ENCODE measurements at regions not wholly inside any gene's neighbourhood (a gene's known extent, or its start where the extent isn't known, plus 50 kb on each side); places are given as distances from the start of the nearest gene placed in this dataset.
"Not testable (repeated sequence)": the region's sequence is repeated elsewhere in the genome, so short reads cannot be mapped to it uniquely, and the experiment has no call there.

- DNase-seq, result peak; percentile 94
Measured at GRCh38 chr5:36739751-36740221, 133.4 kb downstream of the SLC1A3 start.

DNA sequence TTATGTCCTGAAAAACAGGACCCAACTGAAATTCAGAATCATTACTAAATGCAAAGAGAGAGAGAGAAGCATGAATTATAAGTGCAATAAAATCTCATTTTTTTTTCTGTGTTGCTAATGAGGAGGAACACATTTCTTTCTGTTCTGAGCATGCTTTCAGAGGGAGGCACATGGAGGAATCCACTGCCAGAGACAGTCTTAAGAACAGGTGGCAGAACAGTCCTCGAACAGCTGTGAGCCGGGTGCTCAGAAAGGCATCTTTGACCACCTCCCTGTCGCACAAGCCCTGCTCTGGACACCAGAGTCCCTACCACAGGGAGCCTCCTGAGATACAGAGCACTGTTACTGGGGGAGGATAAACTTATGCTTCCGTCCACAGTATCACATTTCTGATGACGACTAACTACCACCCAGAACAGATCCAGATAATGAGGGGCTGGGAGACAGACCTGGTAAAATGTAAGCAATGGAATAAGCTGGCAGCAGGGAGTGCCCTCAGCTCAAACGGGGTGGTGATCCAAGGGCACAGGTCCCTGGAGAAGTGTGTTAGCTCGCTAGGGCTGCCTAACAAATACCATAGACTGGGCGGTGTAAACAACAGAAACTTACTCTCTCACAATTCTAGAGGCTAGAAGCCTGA is 134.0 kb downstream of the SLC1A3 start:
- DNase-seq, result no peak

- no peak for DNase-seq
Measured at GRCh38 chr5:36741128-36741527, 134.7 kb downstream of the SLC1A3 start.

- DNase-seq, result peak; percentile 90
Measured at GRCh38 chr5:36743891-36744772, 132.4 kb upstream of the NIPBL start.

GRCh38 chr5:36744773-36745589 is 131.6 kb upstream of the NIPBL start:
- DNase-seq, result peak; percentile 99

DNA sequence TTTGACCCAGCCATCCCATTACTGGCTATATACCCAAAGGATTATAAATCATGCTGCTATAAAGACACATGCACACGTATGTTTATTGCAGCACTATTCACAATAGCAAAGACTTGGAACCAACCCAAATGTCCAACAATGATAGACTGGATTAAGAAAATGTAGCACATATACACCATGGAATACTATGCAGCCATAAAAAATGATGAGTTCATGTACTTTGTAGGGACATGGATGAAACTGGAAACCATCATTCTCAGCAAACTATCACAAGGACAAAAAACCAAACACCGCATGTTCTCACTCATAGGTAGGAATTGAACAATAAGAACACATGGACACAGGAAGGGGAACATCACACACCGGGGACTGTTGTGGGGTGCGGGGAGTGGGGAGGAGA is 128.8 kb upstream of the NIPBL start:
- DNase-seq, result not testable (repeated sequence)

DNA sequence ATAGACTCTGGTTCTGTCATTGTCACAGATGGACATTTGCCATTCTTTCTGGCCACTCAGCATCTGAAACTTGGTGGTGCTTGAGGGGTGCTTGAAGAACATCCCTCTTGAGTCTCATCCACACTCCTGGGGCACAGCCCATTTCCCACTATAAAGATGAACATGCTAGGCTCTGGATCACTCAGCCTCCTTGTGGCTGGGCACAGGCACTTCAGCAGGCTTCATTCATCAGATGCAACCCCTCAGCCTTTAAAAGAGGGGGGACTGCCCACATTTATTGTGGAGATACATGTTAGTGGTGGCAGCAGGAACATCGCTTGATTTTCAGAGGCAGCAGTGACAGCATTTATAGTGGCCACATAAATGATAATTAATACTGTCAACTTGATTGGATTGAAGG is 124.7 kb upstream of the NIPBL start:
- DNase-seq, result no peak

DNA sequence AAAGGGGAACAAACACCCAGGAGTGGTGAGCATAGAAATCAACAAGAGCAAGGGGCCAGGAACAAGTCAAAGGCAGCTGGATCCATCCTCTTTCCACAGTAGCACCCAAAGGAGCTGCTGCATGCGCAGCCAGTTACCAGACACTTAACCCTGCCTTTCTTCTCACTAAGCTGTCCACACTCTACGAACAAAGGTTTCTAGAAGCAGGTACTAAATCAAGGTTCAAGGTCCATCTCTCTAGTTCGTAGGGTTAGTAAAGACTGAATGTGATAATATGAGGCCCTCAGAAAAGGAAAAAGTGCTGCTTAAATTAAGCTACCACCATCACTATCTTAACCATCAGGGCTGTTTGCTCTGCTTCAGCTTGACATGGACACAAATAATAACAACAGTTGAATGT is 121.2 kb upstream of the NIPBL start:
- no peak for DNase-seq

DNA sequence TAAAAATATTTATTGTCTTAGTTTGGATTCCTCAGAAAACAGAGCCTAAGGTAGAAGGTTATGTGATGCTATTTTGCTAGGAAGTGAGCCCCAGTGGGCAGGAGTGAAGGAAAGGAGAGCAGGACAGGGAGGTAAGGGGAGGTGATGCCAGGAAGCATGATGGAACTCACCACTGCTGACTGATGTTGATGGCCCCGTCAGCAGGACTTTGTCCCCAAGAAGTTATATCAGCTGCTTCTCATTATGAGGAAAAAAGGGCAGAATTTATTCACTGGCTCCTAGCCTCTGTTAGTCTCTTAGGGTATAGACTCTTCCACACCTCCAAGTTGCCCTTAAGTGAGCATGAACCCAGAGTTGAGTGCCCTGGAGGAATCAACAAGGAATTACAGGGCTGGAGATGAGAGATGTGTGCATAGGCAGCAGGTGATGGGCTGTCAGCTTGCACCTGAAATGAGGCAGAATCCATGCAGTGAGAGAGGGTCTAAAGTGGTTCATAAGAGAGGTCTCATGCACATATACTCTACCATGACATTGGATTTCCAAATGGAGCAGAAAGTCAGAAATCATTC is 120.6 kb upstream of the NIPBL start:
- DNase-seq, result no peak

DNA sequence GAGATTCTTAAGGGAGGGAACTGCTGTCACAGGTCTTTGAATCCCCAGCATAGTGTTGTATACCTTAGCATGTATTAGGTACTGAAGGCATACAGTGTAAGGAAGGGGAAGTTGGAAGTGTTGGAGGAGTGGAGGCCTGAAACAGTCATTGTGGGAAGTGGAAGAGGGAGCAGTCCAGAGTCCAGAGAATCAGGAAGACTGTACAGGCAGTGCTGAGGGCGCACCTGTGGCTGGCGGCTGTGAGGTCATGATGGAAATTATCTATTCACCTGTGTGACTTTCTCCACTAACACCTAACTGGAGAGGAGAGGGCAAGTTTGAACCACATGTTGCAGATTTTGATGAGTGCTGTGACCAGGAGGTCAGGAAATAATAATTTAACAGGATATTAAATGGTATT is 119.7 kb upstream of the NIPBL start:
- DNase-seq, result no peak

DNA sequence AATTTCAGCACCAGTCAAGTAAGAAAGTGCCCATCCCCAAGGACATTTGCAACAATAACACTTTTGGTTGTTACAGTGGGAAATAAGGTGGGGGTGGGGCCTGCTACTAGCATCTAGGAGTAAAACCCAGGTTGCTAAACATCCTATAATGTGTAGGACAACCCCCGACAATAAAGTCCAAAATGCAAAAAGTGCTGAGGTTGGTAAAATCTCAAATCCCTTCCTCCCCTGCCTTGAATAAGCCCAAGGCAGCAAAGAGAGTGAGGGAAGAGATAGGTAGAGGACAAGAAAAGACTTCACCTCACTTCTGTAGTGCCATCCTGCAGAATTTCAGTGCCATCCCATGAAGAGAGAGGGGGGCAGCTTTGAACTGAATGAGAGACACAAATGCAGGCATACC is 117.5 kb upstream of the NIPBL start:
- DNase-seq, result no peak

GRCh38 chr5:36763454-36763853 is 113.1 kb upstream of the NIPBL start:
- DNase-seq, result no peak

DNA sequence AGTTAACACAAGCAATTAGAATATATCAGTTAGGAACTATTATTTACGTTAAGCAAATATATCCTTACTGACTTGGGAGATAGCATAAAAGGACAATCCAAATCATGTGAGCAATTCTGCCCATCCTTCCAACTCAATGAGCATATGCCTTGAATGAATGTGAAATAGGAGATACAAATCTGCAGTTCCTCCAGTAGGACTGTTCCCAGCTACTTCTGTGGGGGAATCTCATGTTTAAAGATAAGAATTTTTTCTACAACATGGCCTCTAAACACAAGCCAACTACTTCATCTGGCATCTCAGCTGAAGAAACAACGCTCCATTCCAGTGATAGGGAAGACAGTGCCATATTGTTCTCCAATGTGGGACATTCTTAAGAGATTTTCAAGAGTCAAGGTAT is 110.7 kb upstream of the NIPBL start:
- DNase-seq, result no peak

GRCh38 chr5:36766981-36767380 is 109.6 kb upstream of the NIPBL start:
- no peak for DNase-seq

GRCh38 chr5:36768450-36768849 is 108.1 kb upstream of the NIPBL start:
- DNase-seq, result no peak

DNA sequence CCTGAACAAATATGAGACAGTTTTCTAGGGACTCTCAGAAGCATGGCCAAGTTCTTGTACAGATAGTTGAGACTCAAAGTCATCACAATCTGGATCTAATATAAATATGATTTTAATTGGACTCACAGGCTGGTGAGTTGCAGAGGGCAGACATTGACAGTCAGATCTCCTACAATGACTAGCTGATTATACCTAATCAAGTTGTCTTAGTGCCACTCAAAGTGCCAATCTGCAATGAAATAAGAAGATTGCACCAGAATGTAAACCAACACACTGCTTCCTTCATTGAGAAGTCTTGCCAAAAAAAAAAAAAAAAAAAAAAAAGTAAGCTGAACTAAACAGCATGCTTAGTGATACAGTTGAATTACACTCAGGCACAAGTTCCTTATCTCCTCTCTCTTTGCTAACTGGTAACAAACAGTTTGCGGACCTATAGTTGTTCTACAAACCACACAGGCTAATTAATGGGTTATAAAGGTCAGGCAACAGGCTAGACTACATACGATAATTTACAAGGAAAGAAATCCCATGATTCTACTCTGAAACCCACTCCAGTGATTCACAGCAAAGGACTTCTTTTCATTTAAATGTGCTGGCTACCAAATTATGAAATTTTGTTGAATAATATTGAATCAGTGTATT is 107.3 kb upstream of the NIPBL start:
- no peak for DNase-seq

DNA sequence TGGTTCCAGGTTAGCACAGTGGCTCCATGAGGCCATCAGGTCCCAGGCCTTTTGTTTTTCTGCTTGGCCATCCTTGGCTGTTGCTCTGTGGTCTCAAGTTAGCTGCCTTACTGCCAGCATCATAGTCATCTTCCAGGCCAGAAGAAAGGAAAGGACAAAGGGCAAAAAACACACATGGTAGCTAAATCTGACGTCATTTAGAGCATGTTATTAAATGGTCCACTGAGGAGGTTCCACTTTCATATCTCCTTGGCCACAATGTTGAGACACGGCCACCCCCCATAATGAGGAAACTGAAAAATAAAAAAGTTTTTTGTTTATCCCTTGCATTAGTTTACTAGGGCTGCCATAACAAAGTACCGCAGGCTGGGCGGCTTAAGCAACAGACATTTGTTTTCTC is 106.4 kb upstream of the NIPBL start:
- DNase-seq, result no peak

GRCh38 chr5:36772276-36773140 is 104.1 kb upstream of the NIPBL start:
- DNase-seq, result no peak

GRCh38 chr5:36777105-36777757 is 99.3 kb upstream of the NIPBL start:
- peak; percentile 43 for DNase-seq

GRCh38 chr5:36778336-36778735 is 98.2 kb upstream of the NIPBL start:
- no peak for DNase-seq

- DNase-seq, result not testable (repeated sequence)
Measured at GRCh38 chr5:36782612-36783011, 94.0 kb upstream of the NIPBL start.
